ENCODE measurements at regions not wholly inside any gene's neighbourhood (a gene's known extent, or its start where the extent isn't known, plus 50 kb on each side); places are given as distances from the start of the nearest gene placed in this dataset.

DNA sequence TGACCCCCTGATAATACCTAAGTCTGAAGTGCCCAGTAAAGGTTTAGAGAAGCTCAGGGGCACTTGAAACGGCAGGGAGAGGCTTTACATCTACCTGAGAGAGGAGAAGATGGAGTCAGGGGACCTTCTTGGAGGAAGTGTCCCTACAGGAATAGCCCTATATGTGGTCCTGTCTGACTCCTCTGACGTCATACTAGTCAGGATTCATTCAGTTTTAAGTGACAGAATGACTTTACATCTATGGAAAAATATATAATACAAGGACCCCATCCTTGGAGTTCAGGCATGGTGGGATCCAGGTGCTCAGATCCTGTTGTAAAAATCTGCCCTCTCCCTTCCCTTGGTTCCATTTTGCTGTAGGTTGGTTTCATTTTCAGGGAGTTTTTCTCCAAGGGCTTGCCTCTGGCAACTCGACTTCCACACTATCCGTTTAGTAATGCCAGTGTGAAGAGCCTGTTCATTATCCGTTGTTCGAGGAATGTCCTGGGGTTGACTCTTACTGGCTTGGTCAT lies 205.6 kb downstream of the IRF8 start:
- Histone ChIP-seq H3K9me3 (no peaks in the 10 kb centered on the region), H3K27me3 (replicated peaks; ENCODE audit: insufficient read depth) (no peaks in the 10 kb centered on the region), H3K36me3 (no peaks in the 10 kb centered on the region), H3K4me1 (replicated peaks) (no peaks in the 10 kb centered on the region), H3K4me3 (no peak overlapping the region), H3K27ac (no peak overlapping the region)
- no peak for DNase-seq (ENCODE audit: low spot score)
- intact Hi-C loops (cut with DNase I), result no loop called here
- WGBS, result 67% methylated on average over 6 of the region's 6 CpGs
- TF ChIP-seq POLR2AphosphoS5 (IDR thresholded peaks at IDR 0.05), result no peak
- TF ChIP-seq, protein P1, sequence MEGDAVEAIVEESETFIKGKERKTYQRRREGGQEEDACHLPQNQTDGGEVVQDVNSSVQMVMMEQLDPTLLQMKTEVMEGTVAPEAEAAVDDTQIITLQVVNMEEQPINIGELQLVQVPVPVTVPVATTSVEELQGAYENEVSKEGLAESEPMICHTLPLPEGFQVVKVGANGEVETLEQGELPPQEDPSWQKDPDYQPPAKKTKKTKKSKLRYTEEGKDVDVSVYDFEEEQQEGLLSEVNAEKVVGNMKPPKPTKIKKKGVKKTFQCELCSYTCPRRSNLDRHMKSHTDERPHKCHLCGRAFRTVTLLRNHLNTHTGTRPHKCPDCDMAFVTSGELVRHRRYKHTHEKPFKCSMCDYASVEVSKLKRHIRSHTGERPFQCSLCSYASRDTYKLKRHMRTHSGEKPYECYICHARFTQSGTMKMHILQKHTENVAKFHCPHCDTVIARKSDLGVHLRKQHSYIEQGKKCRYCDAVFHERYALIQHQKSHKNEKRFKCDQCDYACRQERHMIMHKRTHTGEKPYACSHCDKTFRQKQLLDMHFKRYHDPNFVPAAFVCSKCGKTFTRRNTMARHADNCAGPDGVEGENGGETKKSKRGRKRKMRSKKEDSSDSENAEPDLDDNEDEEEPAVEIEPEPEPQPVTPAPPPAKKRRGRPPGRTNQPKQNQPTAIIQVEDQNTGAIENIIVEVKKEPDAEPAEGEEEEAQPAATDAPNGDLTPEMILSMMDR (IDR thresholded peaks at IDR 0.05), result no peak
- TF ChIP-seq POLR2A (IDR thresholded peaks at IDR 0.05), result no peak

DNA sequence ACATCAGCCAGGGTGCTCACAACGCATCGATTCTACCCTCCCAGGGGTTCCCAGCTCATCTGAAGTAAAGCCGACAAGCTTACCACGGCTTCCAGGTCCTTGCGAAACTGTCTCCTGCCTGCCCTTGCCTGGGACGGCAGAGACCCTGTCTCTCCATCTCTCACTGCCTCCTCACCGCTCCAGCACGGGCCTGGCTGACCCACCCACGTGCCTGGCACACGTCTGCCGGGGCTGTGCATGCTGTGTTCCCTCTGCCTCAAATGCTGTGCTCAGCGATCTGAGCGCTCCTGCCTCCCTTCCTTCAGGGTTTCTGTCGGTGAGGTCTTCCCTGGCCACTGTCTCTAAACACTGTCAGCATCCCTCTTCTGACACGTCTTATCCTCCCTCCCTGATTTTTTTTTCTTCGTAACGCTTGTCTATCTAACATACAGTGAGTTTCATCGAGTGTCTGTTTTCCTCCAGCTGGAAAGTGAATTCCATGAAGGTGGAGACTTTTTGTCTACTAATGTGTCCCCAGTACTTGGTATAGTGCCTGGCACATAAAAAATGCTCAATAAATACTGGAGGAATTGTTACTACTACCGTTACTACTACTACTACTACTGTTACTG lies 208.4 kb downstream of the IRF8 start:
- H3K36me3 ChIP-seq, result no peaks in the 10 kb centered on the region
- no peak for DNase-seq (ENCODE audit: low spot score)
- no peaks in the 10 kb centered on the region for H3K27me3 ChIP-seq (replicated peaks; ENCODE audit: insufficient read depth)
- intact Hi-C loops (cut with DNase I), result no loop called here
- H3K4me3 ChIP-seq, result no peak overlapping the region
- 74% methylated on average over 19 of the region's 19 CpGs for WGBS
- TF ChIP-seq, protein P1 (IDR thresholded peaks at IDR 0.05), result no peak
- TF ChIP-seq POLR2AphosphoS5 (IDR thresholded peaks at IDR 0.05) (no peak), POLR2A (IDR thresholded peaks at IDR 0.05) (no peak)
- H3K4me1 ChIP-seq (replicated peaks), result no peaks in the 10 kb centered on the region
- H3K9me3 ChIP-seq, result no peaks in the 10 kb centered on the region
- H3K27ac ChIP-seq, result no peak overlapping the region

GRCh38 chr16:86108062-86108461 lies 209.1 kb downstream of the IRF8 start:
- WGBS, result 95% methylated on average over 3 of the region's 3 CpGs
- Histone ChIP-seq H3K4me1 (replicated peaks) (no peaks in the 10 kb centered on the region), H3K36me3 (no peaks in the 10 kb centered on the region), H3K27ac (no peak overlapping the region), H3K27me3 (replicated peaks; ENCODE audit: insufficient read depth) (no peaks in the 10 kb centered on the region), H3K4me3 (no peak overlapping the region), H3K9me3 (no peaks in the 10 kb centered on the region)
- intact Hi-C loops (cut with DNase I), result no loop called here
- TF ChIP-seq POLR2AphosphoS5 (IDR thresholded peaks at IDR 0.05), result no peak
- TF ChIP-seq, protein P1 (IDR thresholded peaks at IDR 0.05), result no peak
- TF ChIP-seq POLR2A (IDR thresholded peaks at IDR 0.05), result no peak
- DNase-seq (ENCODE audit: low spot score), result no peak

DNA sequence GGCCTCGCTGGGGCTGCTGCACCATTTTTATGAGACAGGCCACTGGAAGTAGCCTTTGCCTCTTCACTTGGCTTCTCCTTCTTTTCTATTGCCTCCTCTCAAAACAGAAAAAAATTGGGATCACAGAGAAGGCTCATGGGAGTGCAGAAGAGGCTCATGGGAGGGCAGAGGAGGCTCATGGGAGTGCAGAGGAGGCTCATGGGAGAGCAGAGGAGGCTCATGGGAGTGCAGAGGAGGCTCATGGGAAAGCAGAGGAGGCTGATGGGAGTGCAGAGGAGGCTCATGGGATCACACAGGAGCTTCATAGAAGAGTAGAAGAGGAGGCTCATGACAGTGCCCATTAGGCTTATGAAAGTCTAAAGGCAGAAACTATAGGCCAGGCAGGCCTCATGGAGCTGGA lies 211.2 kb downstream of the IRF8 start:
- intact Hi-C loops (cut with DNase I), result loop anchor here (5.0 kb wide), 2 partner anchors 42 to 87 kb away; no protein-coding TSS in a partner anchor
- Histone ChIP-seq H3K27me3 (replicated peaks; ENCODE audit: insufficient read depth) (no peaks in the 10 kb centered on the region), H3K36me3 (no peaks in the 10 kb centered on the region), H3K4me1 (replicated peaks) (no peaks in the 10 kb centered on the region), H3K9me3 (no peaks in the 10 kb centered on the region), H3K27ac (no peak overlapping the region), H3K4me3 (no peak overlapping the region)
- DNase-seq (ENCODE audit: low spot score), result no peak
- TF ChIP-seq POLR2A (IDR thresholded peaks at IDR 0.05), result no peak
- no peak for TF ChIP-seq POLR2AphosphoS5 (IDR thresholded peaks at IDR 0.05)
- TF ChIP-seq, protein P1 (IDR thresholded peaks at IDR 0.05), result no peak
- 88% methylated on average over 1 of the region's 1 CpG for WGBS

DNA sequence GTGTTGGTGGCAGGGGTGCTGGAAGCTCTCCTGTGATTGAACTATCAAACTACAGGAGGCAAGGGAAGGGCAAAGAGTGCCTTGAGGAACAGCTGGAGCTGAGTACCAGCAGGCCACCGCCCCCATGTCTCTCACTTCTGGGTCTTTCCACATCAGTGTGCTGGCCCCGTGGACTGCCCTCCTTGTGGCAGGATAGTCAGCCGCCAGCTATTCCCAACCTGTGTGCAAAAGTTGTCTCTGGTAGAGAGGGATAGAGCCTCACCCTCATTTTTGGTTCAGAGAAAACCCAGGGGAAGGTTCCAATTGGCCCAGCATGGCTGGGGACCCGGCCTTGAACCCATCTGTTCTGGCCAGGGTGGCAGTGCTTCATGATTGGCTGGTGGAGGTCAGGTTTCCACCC lies 211.8 kb downstream of the IRF8 start:
- Histone ChIP-seq H3K27me3 (replicated peaks; ENCODE audit: insufficient read depth) (no peaks in the 10 kb centered on the region), H3K9me3 (no peaks in the 10 kb centered on the region), H3K27ac (no peak overlapping the region), H3K4me3 (no peak overlapping the region), H3K36me3 (no peaks in the 10 kb centered on the region), H3K4me1 (replicated peaks) (no peaks in the 10 kb centered on the region)
- intact Hi-C loops (cut with DNase I), result loop anchor here (5.0 kb wide), 2 partner anchors 42 to 87 kb away; no protein-coding TSS in a partner anchor
- 94% methylated on average over 4 of the region's 4 CpGs for WGBS
- DNase-seq (ENCODE audit: low spot score), result no peak
- no peak for TF ChIP-seq POLR2AphosphoS5 (IDR thresholded peaks at IDR 0.05)
- no peak for TF ChIP-seq POLR2A (IDR thresholded peaks at IDR 0.05)
- TF ChIP-seq, protein P1 (IDR thresholded peaks at IDR 0.05), result no peak
